CD4-positive, alpha-beta T cell (primary cell): ENCODE measurements at regions not wholly inside any gene's neighbourhood (a gene's known extent, or its start where the extent isn't known, plus 50 kb on each side); places are given as distances from the start of the nearest gene placed in this dataset.

Experiments used
- ATAC-seq: fragments of 200-7000 bp; cut with Tn5 transposase; one replicate; pipeline ENCODE4 v1.10.0; 2022; ENCODE audit warnings: mild to moderate bottlenecking; ENCODE audit not compliant: poor library complexity
- CTCF ChIA-PET: fragments of 350-600 bp; sonication (Branson Sonifier 250); formaldehyde crosslinking; loops from one replicate; lab custom pipeline; 2021; ENCODE audit warnings: antibody characterized with exemption, inconsistent platforms; lab: Charles Lee
- POLR2A ChIA-PET: fragments of 350-600 bp; sonication (Branson Sonifier 250); formaldehyde crosslinking; loops from one replicate; lab custom pipeline; 2021; ENCODE audit warnings: antibody characterized with exemption, inconsistent platforms; lab: Charles Lee
- DNase-seq, 14 experiments: peaks; one replicate each; pipeline ENCODE4 v3.0.0-alpha.2; 2013 to 2020; ENCODE audit warnings: mixed read lengths in 2 of 14
- H3K27ac ChIP-seq, 2 donors: one replicate each; pipeline versions ENCODE4 v1.5.1 to v1.7.0; 2013; ENCODE audit warnings: low read length in 2 of 2, low read depth in 1 of 2, mild to moderate bottlenecking in 1 of 2
- H3K27me3 ChIP-seq, 2 experiments: 1 replicate in 1 of 2; 2 replicates in 1 of 2; pipeline versions ENCODE4 v1.6.1 to v1.7.0; 2013; ENCODE audit warnings: low read length in 2 of 2, control low read depth in 1 of 2, mild to moderate bottlenecking in 1 of 2, moderate library complexity in 1 of 2; ENCODE audit not compliant: insufficient read depth in 2 of 2, control insufficient read depth in 1 of 2
- H3K36me3 ChIP-seq: one replicate; pipeline ENCODE4 v1.6.1; 2013; ENCODE audit warnings: low read length, control low read depth; ENCODE audit not compliant: insufficient read depth
- H3K4me1 ChIP-seq: one replicate; pipeline ENCODE4 v1.6.1; 2013; ENCODE audit warnings: low read length, control low read depth; ENCODE audit not compliant: insufficient read depth
- H3K4me3 ChIP-seq: one replicate; pipeline ENCODE4 v1.5.1; 2013; ENCODE audit warnings: mild to moderate bottlenecking, low read length, moderate library complexity
- H3K9me3 ChIP-seq, 2 experiments: 1 replicate in 1 of 2; 2 replicates in 1 of 2; pipeline versions ENCODE4 v1.6.1 to v1.7.0; 2013; ENCODE audit warnings: low read length in 2 of 2, mild to moderate bottlenecking in 2 of 2, control low read depth in 1 of 2, moderate library complexity in 1 of 2; ENCODE audit not compliant: control insufficient read depth in 1 of 2, insufficient read depth in 1 of 2
- H3K27ac Mint-ChIP-seq: one replicate; pipeline ENCODE4 v1.8.0; 2020; ENCODE audit warnings: mixed read lengths
- H3K27me3 Mint-ChIP-seq: one replicate; pipeline ENCODE4 v1.8.0; 2021; ENCODE audit warnings: mixed read lengths
- H3K36me3 Mint-ChIP-seq: one replicate; pipeline ENCODE4 v1.8.0; 2021; ENCODE audit warnings: low read depth, mixed read lengths
- H3K4me1 Mint-ChIP-seq: one replicate; pipeline ENCODE4 v1.8.0; 2021; ENCODE audit warnings: low read depth, mixed read lengths
- H3K4me3 Mint-ChIP-seq: one replicate; pipeline ENCODE4 v1.8.0; 2020; ENCODE audit warnings: mild to moderate bottlenecking, mixed read lengths
- H3K9me3 Mint-ChIP-seq: one replicate; pipeline ENCODE4 v1.8.0; 2020; ENCODE audit warnings: mixed read lengths
- CTCF ChIP-seq: fragments of 200-600 bp; IDR thresholded peaks from one replicate; pipeline ENCODE4 v1.8.0; 2022; ENCODE audit warnings: antibody characterized with exemption, mild to moderate bottlenecking
- intact Hi-C, 2 experiments: fragments of 100-400 bp; cut with DNase I in 1 of 2; cut with micrococcal nuclease in 1 of 2; formaldehyde crosslinking; loops; one replicate each; pipeline versions ENCODE4 v1.15.1 to v1.9.0; 2023 to 2025; cut with DNase I, micrococcal nuclease

GRCh38 chr3:61464518-61465140 lies 96.7 kb upstream of the PTPRG start:
- intact Hi-C loops = no loop called here
- H3K27me3 ChIP-seq = no peaks in the 10 kb centered on the region
- Mint-ChIP-seq H3K27ac (no peak overlapping the region), H3K9me3 (no peaks in the 10 kb centered on the region), H3K4me1 (no peaks in the 10 kb centered on the region), H3K27me3 (no peaks in the 10 kb centered on the region), H3K4me3 (no peak overlapping the region), H3K36me3 (no peaks in the 10 kb centered on the region)
- no peak overlapping the region for H3K4me3 ChIP-seq
- no peaks in the 10 kb centered on the region for H3K9me3 ChIP-seq
- H3K4me1 ChIP-seq = no peaks in the 10 kb centered on the region
- TF ChIP-seq CTCF = no peak
- ATAC-seq = no peak
- H3K36me3 ChIP-seq = no peaks in the 10 kb centered on the region
- DNase-seq = no peak
- ChIA-PET CTCF (no interaction called here), POLR2A (no interaction called here)
- no peak overlapping the region for H3K27ac ChIP-seq

GRCh38 chr3:61466357-61466756 lies 95.0 kb upstream of the PTPRG start:
- H3K27me3 Mint-ChIP-seq = no peaks in the 10 kb centered on the region
- no peaks in the 10 kb centered on the region for H3K27me3 ChIP-seq
- no peak overlapping the region for H3K4me3 Mint-ChIP-seq
- H3K27ac ChIP-seq = no peak overlapping the region
- DNase-seq (no peak), ATAC-seq (no peak)
- H3K4me1 Mint-ChIP-seq = no peaks in the 10 kb centered on the region
- intact Hi-C loops = no loop called here
- H3K27ac Mint-ChIP-seq = no peak overlapping the region
- H3K9me3 ChIP-seq = no peaks in the 10 kb centered on the region
- POLR2A ChIA-PET = no interaction called here
- no peaks in the 10 kb centered on the region for H3K9me3 Mint-ChIP-seq
- TF ChIP-seq CTCF = no peak
- H3K4me3 ChIP-seq = no peak overlapping the region
- H3K36me3 Mint-ChIP-seq = no peaks in the 10 kb centered on the region
- H3K36me3 ChIP-seq = no peaks in the 10 kb centered on the region
- H3K4me1 ChIP-seq = no peaks in the 10 kb centered on the region
- CTCF ChIA-PET = no interaction called here

- Histone ChIP-seq H3K4me1 (no peaks in the 10 kb centered on the region), H3K9me3 (no peaks in the 10 kb centered on the region), H3K27ac (no peak overlapping the region), H3K27me3 (no peaks in the 10 kb centered on the region), H3K4me3 (no peak overlapping the region), H3K36me3 (no peaks in the 10 kb centered on the region)
- H3K27me3 Mint-ChIP-seq = no peaks in the 10 kb centered on the region
- ChIA-PET CTCF (no interaction called here), POLR2A (no interaction called here)
- H3K9me3 Mint-ChIP-seq = no peaks in the 10 kb centered on the region
- peaks cover 10% of the 10 kb centered on the region for H3K4me1 Mint-ChIP-seq
- H3K36me3 Mint-ChIP-seq = no peaks in the 10 kb centered on the region
- ATAC-seq = peak; percentile 34
- no peak overlapping the region for H3K4me3 Mint-ChIP-seq
- DNase-seq = peak in 1 of 14 experiments; percentile 5
- peak overlapping the region; percentile 41 for H3K27ac Mint-ChIP-seq
- no peak for TF ChIP-seq CTCF
- intact Hi-C loops = no loop called here
These were observed 77.4 kb upstream of the PTPRG start for GRCh38 chr3:61483997-61484396.
